GM12891 (cell line): ENCODE measurements at regions not wholly inside any gene's neighbourhood (a gene's known extent, or its start where the extent isn't known, plus 50 kb on each side); places are given as distances from the start of the nearest gene placed in this dataset.

ENCODE experiments used
- DNase-seq: peaks from one replicate; pipeline ENCODE4 v3.0.0; 2011; ENCODE audit warnings: low spot score; ENCODE audit not compliant: insufficient read length
- FAIRE-seq: peaks from 2 replicates; lab custom pipeline; 2011; peaks lifted over from hg19 to GRCh38; lab: Jason Lieb, UNC
- PAX5 ChIP-seq: IDR thresholded peaks from 2 replicates; pipeline ENCODE4 v1.6.1; 2011; ENCODE audit warnings: low read length, moderate library complexity, mild to moderate bottlenecking; ENCODE audit not compliant: insufficient read depth, severe bottlenecking
- POLR2A ChIP-seq: IDR thresholded peaks from 2 replicates; pipeline ENCODE4 v1.6.1; 2011; ENCODE audit warnings: low read depth, low read length, control low read depth
- POLR2AphosphoS5 ChIP-seq: IDR thresholded peaks from 2 replicates; pipeline ENCODE4 v1.6.1; 2011; ENCODE audit warnings: low read depth, low read length, control low read depth
- POU2F2 ChIP-seq: IDR thresholded peaks from 2 replicates; pipeline ENCODE4 v1.6.1; 2011; ENCODE audit warnings: low read depth, mild to moderate bottlenecking, control low read depth, low read length, moderate library complexity
- SPI1 ChIP-seq: IDR thresholded peaks from 2 replicates; pipeline ENCODE4 v1.6.1; 2011; ENCODE audit warnings: low read depth, low read length, control low read depth
- TAF1 ChIP-seq: IDR thresholded peaks from 2 replicates; pipeline ENCODE4 v1.6.1; 2011; ENCODE audit warnings: low read depth, low read length, control low read depth

DNA sequence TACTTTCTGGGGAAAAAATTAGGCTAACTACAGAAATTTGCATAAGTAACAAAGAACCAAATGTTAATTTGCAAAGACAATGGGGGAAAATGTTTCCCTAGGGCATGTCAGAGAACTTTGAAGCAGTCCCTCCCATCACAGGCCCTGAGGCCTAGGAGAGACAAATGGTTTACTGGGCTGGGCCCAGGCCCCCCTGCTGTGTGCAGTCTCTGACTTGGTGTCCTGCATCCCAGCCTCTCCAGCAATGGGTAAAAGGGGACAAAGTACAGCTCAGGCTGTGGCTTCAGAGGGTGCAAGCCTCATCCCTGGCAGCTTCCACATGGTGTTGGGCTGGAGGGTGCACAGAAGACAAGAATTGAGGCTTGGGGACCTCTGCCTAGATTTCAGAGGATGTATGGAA lies 788.4 kb downstream of the FRK start:
- DNase-seq (no peak), FAIRE-seq (no peak)
- TF ChIP-seq SPI1: no peak
- no peak for TF ChIP-seq POLR2A
- TF ChIP-seq POU2F2: no peak
- no peak for TF ChIP-seq PAX5
- TF ChIP-seq POLR2AphosphoS5: no peak
- no peak for TF ChIP-seq TAF1

DNA sequence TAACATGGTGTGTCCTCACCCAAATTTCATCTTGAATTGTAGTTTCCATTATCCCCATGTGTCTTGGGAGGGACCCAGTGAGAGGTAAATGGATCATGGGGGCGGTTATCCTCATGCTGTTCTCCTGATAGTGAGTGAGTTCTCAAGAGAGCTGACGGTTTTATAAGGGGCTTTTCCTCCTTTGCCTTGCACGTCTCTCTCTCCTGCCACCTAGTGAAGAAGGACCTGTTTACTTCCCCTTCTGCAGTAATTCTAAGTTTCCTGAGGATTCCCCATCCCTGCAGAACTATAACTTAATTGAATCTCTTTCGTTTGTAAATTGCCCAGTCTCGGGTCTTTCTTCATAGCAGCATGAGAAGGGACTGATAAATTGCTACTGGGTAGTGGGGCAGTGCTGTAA lies 789.3 kb downstream of the FRK start:
- FAIRE-seq: no peak
- no peak for TF ChIP-seq TAF1
- TF ChIP-seq POU2F2: no peak
- TF ChIP-seq POLR2A: no peak
- no peak for TF ChIP-seq SPI1
- no peak for TF ChIP-seq POLR2AphosphoS5
- no peak for TF ChIP-seq PAX5

DNA sequence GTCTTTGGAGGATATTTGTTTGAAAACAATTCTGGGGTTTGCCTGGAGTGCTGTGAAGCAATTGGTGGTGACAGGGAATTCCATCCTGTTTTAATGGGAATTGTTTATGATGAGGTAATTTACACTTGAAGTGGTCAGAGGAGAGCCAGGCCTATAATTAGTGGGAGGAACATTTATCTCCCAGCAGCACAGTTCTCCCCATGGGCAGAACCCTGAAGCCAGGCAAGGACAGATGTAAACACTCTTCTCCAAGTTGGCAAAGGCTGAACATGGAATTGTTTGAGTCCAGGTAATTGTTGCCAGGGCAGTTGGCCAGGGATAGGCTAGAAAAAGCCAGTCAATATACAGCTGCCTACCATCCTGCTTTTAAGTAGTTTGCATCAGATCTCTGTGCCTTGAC lies 789.7 kb downstream of the FRK start:
- no peak for FAIRE-seq
- DNase-seq: no peak
- TF ChIP-seq POU2F2: no peak
- no peak for TF ChIP-seq POLR2AphosphoS5
- TF ChIP-seq PAX5: no peak
- no peak for TF ChIP-seq TAF1
- TF ChIP-seq SPI1: no peak
- no peak for TF ChIP-seq POLR2A

More for the DNA sequence above, 789.3 kb downstream of the FRK start:
- no peak for DNase-seq

DNA sequence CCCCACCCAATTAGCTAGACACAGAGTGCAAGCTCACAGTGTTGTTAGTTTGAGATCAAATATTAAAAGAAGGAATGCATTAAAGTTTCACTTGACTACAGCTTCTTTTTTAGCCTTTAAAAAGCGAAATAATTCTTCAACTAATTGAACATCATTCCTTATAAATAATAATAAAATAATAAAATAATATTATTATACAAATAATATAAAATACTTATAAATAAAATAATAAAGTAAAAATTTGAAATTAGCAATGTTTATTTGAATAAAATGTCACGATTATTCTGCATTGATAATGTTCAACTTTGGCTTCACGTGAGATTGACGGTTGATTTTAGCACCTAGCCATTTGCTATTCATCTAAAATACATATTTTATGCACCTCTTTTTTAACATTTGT lies 819.3 kb downstream of the FRK start:
- no peak for DNase-seq
- no peak for FAIRE-seq
- TF ChIP-seq TAF1 (no peak), POU2F2 (no peak), POLR2AphosphoS5 (no peak), PAX5 (no peak), POLR2A (no peak), SPI1 (no peak)

DNA sequence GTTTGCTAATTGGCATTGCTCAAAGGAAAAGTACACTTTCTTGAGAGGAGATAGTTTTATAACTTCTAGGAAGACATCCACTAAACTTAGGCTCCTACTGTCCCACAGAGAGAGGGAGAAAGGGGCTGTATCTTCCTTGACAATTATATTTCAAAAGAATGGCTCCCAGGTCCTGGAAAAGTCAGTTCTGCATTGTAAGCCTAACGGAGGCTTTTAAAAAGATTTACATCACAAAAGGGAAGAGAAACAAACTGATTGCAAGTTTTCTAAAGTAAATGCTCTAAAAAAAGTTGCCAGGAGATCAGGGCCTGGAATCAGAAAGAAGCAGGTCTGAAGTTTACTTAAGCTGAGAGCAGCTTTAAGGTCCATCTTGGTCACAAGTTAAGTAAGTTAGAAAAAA lies 839.5 kb downstream of the FRK start:
- DNase-seq (no peak), FAIRE-seq (no peak)
- TF ChIP-seq SPI1: no peak
- no peak for TF ChIP-seq POU2F2
- no peak for TF ChIP-seq POLR2A
- no peak for TF ChIP-seq POLR2AphosphoS5
- TF ChIP-seq TAF1: no peak
- TF ChIP-seq PAX5: no peak

DNA sequence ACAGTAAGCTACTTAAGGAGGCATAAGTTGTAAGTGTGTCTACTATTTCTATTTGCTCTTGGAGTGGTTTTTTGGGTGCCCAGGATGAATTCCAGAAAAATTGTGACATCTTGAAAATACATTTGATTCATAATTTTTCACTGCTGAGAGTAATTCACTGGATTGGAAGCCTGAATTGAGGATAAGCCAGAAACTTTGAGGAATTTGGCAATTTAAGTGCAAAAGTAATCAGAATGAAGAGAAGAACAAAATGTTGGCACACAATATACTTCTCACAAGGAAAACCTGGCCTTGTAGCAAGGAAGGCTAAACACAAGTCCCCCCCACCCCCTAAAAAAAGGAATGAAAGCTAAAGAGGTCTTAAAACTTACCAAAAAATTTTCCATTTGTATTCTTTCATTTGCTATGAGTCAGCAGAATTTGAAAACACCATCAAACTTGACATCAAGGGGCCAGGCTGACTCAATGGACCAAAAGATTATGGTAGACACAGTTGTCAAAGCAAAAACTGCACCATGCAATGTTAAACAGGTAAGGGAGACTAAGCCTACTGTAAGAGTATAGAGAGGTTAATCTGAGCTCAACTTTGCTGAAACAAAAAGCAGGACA lies 840.0 kb downstream of the FRK start:
- no peak for FAIRE-seq
- TF ChIP-seq PAX5: no peak
- TF ChIP-seq POLR2AphosphoS5: no peak
- TF ChIP-seq POLR2A: no peak
- no peak for TF ChIP-seq POU2F2
- no peak for TF ChIP-seq TAF1
- TF ChIP-seq SPI1: no peak

DNA sequence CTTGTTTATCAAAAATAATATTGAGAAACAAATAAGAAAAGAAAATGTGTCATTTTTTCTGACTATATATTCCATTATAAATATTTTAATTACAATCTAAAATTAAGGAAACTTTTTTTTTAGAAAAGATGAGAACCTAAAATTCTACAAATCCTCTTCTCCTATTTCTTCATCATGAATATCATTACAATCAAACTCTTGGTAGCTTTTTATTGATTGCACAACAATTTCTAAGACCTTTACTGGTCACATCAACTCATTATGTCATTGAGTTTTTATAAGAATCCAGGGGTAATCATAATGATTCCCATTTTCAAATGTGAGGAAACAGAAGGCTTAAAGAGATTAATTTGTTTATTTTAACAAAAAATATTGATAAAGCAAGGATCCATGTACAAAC lies 841.0 kb downstream of the FRK start:
- DNase-seq (no peak), FAIRE-seq (no peak)
- TF ChIP-seq TAF1: no peak
- no peak for TF ChIP-seq POLR2AphosphoS5

More for the DNA sequence above, 840.0 kb downstream of the FRK start:
- DNase-seq: no peak

DNA sequence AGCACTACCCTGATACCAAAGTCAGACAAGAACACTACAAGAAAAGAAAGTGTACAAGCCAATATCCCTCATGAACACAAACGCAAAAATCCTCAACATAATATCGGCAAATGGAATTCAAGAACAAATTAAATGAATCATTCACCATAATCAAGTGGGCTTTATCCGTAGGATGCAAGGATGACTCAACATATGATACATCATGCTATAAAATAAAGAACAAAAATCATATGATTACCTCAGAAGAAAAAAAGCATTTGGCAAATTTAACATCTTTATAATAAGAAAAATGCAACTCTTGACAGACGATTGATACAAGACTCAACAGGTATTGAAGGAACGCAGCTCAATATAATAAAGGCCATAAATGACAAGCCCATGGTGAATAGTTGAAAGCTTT lies 843.9 kb downstream of the FRK start:
- TF ChIP-seq POLR2AphosphoS5 (no peak), SPI1 (no peak), PAX5 (no peak), POU2F2 (no peak), TAF1 (no peak), POLR2A (no peak)
- DNase-seq: no peak
- no peak for FAIRE-seq

DNA sequence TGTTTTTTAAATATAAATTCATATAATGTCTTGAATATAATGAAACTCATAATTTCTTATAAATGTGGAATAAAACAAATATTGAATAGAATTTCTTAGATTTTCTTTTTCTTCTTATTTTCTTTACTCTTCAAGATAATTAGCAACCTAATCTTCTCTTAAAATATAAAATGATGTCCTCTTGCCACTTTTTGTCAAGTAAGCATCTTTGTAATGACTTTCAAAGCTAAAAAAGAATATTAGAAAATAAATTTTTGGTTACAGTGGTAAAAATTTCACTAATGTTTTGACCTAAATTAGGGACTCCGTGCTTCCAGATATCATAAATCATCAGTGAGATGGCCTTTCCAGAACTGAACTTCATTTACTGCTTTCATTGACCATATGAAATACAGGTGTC lies 846.4 kb downstream of the FRK start:
- FAIRE-seq (no peak), DNase-seq (no peak)
- no peak for TF ChIP-seq PAX5
- TF ChIP-seq SPI1: no peak
- no peak for TF ChIP-seq TAF1
- no peak for TF ChIP-seq POLR2A
- TF ChIP-seq POLR2AphosphoS5: no peak
- no peak for TF ChIP-seq POU2F2

DNA sequence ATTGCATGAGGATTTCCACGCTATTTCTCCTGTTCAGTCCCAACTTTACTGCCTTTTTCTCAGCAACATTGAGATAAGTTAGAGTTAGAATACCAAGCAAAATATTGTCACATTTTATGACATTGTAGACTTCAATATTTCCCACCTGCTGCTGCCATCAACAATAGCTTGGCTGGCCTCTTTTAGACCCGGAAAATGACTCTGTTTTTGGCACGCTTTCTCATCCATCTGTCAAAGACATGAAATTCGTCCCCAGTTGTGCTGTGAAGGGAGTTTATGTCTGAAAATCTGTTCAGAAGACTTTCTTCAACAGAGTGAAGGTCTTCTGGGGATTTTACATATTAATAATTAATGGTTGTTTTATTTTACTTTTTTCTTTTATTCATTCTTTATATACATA lies 857.3 kb downstream of the FRK start:
- TF ChIP-seq POU2F2 (no peak), SPI1 (no peak), TAF1 (no peak), PAX5 (no peak), POLR2AphosphoS5 (no peak), POLR2A (no peak)
- no peak for FAIRE-seq
- no peak for DNase-seq
